ENCODE measurements at regions not wholly inside any gene's neighbourhood (a gene's known extent, or its start where the extent isn't known, plus 50 kb on each side); places are given as distances from the start of the nearest gene placed in this dataset.

DNA sequence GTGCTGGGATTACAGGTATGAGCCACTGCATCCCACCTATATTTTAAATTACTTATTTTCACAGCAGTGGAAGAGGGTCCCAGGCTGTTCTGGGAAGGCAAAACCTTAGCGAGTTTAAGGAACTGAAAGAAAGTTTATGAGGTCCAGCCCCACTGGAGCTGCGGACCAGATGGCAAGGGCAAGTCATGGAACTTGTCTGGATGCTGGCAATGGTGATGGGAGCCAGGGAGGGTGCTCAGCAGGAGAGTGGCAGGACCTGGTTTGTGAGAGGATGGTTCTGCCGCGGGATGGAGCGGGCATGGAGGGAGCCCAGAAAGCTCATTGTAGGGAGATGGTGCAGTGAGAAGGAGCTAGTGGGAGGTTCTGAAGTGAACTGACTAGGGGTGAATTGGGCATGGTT, 50.6 kb upstream of the SLC45A1 start:
- no peak for DNase-seq (ENCODE audit: low read depth in 1 of 2, low spot score in 1 of 2)

DNA sequence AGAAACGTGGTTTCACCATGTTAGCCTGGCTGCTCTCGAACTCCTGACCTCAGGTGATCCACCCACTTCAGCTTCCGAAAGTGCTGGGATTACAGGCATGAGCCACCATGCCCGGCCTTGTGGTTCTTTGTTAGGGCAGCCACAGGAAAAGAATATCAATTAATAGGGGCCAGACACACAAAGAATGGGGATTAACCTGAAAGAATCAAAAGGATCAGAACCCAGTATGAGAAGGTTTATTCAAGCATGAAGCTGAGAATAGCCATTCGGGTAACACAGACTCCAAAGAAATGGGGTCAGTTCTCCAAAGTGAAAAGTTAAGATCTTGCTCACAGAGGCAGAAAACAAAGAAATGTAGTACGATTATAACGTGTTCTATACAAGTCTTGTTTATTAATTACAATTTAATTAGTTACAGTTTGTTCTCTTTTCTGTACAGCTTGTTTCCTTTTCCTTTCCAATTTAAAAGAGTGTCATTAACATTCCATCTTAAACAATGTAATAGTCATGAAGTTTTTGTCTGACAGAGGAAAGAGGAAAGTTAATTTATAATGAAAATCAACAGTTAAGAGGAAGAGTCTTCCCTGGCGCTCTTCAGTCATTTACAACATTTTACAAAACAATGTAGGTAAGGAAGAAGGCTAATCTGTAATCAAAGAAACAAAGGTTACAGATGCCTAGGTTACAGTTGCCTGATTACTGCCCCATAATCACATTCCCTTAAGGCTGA, 51.3 kb upstream of the SLC45A1 start:
- DNase-seq (ENCODE audit: low read depth in 1 of 2, low spot score in 1 of 2), result no peak

DNA sequence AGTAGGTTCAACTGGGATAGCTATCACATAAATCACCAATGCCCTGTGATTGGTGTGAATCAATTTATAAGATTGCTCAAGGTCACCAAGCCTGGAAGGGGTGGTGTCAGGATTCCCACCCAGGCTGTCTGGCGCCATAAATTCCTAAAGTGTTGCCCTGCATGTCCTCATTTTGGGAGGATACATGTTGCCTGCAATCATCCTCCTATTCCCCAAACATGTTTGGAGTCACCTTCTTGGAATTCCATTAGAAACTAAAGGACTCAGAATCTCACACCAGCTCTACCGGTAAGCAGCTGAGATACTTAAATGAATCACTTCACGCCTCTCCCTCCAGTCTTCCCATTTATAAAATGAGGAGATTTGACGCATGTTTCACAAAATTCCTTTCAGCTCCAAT, 54.1 kb upstream of the SLC45A1 start:
- DNase-seq (ENCODE audit: low read depth in 1 of 2, low spot score in 1 of 2), result no peak

DNA sequence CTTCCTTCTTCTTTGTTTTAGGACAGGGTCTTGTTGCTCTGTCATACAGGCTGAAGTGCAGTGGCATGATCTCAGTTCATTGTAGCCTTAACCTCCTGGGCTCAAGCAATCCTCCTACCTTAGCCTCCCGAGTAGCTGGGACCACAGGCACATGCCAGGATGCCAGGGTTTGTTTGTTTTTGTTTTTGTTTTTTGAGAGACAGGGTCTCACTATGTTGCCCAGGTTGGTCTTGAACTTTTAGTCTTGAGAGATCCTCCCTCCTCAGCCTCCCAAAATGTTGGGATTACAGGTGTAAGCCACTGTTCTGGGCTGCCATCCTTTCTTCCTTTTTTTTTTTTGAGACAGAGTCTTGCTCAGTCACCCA, 56.5 kb upstream of the SLC45A1 start:
- no peak for DNase-seq (ENCODE audit: low read depth in 1 of 2, low spot score in 1 of 2)

DNA sequence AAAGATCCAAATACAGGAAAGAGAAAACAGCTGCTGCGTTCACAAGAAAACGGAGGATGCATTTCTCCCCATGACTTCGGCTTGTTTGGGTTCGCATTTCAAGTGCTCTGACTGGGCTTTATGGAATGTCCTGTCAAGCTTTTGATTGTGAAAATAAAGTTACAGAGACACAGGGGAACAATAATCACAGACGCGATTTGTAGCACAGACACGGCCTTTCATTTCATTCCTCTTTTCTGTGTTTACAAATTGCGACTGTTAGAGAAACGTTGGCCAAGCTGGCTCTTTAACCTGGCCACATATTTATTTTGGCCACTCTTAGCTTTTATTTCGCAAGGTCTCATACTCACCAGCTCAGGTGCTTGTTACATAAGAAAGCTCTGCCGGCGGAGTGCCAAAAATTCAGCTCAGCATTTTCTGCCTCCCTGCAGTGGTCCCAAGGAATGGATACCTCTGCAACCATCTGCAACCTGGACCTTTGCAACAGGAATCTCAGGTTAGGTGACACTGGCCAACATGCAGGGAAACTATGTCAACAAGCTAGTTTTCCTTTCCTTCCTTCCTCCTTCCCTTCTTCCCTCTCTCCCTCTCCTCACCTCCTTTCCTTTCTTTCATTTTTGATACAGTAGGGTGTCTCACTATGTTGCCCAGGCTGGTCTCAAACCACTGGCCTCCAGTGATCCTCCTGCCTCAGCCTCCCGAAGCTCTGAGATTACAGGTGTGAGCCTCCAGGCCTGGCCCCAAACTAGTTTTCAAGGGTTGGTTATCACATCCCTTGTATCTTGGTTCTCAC, 58.2 kb upstream of the SLC45A1 start:
- no peak for DNase-seq (ENCODE audit: low read depth in 1 of 2, low spot score in 1 of 2)

DNA sequence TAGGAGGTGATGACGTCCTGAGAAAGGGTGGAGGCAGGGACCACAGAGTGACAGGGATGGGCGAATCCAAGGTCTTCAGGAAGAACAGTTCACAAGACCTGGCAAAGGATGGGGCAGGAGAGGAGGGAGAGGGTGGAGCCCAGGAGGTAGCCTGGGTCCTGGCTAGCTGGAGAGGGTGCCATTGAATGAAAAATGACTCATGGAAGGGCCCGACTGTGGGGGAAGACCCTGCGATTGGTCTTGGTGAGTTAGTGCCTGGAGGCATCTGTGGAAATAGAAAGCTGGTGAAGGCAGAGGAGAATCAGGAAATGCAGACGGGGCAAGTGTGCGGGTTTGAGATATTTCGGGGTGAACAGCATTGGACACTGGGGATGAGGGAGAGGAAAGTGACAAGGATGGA, 60.3 kb upstream of the SLC45A1 start:
- no peak for DNase-seq (ENCODE audit: low read depth in 1 of 2, low spot score in 1 of 2)

DNA sequence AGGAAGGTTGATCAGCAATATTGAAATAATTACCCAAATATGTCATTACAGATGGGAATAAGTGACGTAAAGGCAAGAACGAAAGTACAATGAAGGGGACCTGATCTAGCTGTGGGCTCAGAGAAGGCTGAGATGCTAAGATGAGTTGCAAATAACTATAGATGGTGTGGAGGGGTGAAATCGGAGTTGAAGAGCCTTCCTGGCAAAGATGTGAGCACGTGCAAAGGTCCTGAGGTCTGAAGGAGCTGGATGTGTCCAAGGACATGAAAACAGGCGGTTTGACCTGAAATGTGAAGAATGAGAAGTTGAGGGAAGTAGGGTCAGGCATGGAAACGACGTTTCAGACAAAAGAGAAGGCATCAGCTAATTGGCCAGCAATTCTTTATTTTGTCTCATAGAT, 61.6 kb upstream of the SLC45A1 start:
- DNase-seq (ENCODE audit: low read depth in 1 of 2, low spot score in 1 of 2), result no peak

DNA sequence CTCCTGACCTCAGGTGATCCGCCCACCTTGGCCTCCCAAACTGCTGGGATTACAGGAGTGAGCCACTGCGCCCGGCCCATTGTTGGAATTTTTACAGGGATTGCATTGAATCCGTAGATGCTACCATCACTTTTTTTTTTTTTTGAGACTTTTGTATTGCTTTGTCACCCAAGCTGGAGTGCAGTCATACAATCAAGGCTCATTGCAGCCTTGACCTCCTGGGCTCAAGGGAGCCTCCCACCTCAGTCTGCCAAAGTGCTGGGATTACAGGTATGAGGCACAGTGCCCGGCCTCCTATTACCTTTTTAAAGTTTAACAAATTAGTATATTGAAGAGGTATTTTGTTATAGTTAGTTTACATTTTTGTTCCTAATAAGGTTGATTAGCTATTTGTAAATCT, 62.2 kb upstream of the SLC45A1 start:
- DNase-seq (ENCODE audit: low read depth in 1 of 2, low spot score in 1 of 2), result no peak

DNA sequence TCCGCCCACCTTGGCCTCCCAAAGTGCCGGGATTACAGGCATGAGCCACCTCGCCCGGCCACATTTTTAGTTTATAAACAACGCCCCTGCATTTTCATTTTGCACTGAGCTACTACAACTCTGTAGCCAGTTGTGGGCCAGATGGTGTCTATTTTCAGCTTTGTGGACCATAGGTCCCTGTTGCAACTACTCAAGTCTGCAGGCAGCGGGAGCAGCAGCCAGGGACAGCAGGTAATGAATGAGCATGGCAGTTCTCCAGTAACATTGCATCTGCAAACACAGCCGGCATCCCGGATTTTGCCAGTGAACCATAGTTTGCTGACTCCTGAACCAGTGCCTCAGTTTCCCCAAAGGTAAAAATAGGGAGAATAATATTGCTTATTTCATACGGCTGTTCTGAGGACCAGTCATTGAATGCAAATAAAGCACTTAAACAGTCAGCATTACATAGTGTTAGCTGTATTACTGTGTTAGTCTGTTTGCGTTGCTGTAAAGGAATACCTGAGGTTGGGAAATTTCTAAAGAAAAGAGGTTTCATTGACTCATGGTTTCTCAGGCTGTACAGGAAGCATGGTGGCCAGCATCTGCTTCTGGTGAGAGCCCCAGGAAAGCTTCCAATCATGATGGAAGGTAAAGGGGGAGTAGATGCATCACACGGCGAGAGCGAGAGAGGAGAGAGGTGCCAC, 65.5 kb upstream of the SLC45A1 start:
- DNase-seq (ENCODE audit: low read depth in 1 of 2, low spot score in 1 of 2), result no peak

DNA sequence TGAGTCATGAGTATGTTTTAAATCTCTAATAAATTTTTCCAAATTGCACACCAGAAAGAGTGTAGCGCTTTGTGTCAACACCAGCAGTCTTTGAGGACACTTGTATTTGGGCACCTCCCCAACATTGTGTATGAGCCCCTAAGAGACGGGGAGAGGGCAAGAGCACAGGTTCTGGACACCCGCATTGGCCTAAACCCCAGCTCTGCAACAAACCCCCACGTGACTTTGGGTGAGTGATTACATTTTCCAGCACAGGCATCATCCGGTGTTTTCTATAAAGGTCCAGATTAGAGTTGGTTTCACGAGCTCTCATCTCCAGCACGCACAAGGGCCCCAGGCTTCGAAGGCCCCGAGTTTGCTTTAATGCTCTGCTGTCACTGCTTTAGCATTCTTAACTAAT, 66.3 kb upstream of the SLC45A1 start:
- DNase-seq (ENCODE audit: low read depth in 1 of 2, low spot score in 1 of 2), result no peak

DNA sequence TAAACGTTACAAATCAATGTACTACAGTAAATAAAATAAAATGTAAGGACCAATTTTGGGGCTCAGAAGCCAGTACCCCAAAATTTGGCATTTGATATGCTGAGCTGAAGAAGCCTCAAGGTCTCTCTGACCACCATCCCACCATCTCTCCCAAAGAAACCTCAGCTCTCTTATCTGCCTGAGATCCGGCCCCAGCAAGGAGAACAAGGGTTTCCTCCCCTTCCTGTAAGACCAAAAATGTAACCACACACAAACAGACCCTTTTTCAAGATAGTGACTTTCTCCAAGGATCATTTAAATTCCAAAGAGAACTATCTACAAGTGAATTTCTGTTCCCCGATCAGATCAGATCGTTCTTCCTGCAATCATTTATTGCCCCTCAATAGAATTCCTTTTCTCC, 68.1 kb upstream of the SLC45A1 start:
- no peak for DNase-seq (ENCODE audit: low read depth in 1 of 2, low spot score in 1 of 2)

DNA sequence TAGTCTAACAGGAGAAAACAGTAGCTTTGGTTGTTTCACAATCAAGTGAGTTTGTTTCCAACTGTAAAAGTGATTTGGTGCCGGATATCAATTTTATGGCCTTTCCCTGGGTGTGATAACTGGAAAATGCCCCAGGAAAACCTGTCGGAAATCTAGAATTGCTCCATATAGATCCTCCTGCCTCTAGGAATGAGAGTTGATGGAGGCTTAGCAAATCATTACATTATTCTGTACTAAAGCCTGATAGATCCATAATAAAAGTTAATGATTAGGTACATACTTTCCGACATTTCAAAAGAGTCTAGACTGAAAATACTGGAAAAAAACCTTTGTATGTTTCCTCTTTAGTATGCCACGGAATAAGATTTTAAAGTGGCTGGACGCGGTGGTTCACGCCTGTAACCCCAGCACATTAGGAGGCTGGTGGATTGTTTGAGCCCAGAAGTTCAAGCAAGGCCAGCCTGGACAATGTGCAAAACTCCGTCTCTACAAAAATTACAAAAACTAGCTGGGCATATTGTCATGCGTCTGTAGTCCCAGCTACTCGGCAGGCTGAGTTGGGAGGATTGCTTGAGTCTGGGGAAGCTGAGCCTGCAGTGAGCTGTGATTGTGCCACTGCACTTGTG, 70.0 kb upstream of the SLC45A1 start:
- DNase-seq (ENCODE audit: low read depth in 1 of 2, low spot score in 1 of 2), result no peak

DNA sequence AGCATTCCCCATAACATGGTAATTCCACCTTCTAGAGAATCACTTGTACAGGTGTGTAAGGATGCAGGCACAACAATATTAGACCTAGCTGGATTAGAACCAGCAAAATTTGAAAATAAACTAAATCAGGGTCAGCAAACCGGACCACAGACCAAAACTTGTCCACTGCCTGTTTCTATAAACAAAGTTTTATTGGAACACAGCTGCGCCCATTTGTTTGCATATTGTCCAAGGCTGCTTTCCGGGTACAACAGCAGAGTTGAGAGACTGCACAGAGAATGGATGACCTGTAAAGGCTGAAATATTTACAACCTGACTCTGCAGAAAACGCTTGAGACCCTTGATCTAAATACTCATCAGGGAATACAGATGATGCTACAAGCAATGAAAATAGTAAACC, 73.6 kb upstream of the SLC45A1 start:
- DNase-seq (ENCODE audit: low read depth in 1 of 2, low spot score in 1 of 2), result no peak

DNA sequence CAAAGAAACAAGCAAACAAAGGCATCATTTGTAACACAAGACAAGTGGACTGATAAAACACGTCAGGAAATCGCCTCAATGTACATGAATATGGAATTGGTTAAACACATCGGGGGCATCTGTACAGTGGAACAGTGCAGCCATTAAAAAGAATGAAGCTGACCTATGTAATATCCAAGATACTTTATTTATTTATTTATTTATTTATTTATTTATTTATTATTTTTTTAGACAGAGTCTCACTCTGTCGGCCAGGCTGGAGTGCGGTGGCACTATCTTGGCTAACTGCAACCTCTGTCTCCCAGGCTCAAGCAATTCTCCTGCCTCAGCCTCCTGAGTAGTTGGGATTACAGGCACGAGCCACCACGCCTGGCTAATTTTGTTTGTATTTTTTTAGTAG, 75.4 kb upstream of the SLC45A1 start:
- DNase-seq (ENCODE audit: low read depth in 1 of 2, low spot score in 1 of 2), result no peak

DNA sequence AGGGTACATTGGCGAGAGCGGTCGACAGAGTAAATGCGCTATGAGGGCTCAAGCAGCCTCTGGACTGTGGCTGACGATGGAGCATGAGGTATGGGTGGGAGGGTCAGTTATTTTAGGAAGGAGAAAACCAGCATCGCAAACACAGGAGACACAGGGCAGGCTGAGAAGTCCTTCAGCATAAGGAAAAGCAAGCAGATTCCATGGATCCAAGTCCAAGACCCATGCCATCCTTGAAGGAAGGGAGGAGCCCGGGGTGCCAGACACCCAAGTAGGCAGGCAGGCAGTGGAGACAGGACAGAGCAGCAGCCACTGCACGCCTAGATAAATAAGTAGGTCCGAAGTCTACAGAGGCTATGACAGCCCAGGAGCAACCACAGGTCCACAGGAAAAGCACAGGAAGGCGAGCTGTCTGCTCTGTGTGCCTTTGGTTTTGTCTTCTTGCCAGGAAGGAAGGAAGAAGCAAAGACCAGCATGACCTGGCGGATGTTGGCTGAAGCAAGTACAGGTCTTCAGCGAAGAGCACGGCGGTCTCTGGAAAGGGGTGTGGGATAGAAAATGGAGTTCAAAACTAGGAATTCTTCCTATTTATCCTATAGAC, 76.4 kb upstream of the SLC45A1 start:
- no peak for DNase-seq (ENCODE audit: low read depth in 1 of 2, low spot score in 1 of 2)

DNA sequence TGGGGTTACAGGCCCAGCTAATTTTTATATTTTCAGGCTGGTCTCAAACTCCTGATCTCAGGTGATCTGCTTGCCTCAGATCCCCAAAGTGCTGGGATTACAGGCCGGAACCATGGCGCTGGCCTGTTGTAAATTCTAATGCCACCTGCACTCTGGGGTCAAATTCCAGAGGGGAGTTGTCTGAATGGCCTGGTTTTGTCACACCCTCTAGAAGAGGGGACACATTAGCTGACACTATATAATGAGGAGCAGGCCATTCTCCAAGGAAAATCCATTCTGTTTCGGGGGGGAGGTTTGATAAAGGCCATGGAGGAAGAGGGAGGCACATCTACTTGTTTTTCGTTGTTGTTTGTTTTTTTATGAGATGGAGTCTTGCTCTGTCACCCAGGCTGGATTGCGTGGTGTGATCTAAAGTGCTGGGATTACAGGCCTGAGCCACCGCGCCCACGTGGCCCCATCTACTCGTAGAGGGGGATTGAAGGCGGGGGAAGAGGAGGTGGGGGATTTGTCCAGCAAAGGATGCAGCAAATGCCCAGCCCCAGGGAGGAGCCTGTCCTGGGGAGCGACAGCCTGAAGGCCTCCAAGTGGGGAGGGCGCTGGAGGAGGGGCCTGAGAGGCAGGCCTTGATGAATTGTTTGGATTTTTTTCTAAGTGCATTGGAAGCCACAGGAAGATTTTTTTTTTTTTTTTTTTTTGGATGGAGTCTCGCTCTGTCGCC, 78.4 kb upstream of the SLC45A1 start:
- no peak for DNase-seq (ENCODE audit: low read depth in 1 of 2, low spot score in 1 of 2)

DNA sequence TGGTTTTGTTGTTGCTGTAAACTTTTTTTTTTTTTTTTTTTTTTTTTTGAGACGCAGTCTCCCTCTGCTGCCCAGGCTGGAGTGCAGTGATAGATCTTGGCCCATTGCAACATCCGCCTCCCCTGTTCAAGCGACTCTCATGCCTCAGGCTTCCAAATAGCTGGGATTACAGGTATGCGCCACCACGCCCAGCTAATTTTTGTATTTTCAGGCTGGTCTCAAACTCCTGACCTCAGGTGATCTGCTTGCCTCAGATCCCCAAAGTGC, 78.9 kb upstream of the SLC45A1 start:
- no peak for DNase-seq (ENCODE audit: low read depth in 1 of 2, low spot score in 1 of 2)

DNA sequence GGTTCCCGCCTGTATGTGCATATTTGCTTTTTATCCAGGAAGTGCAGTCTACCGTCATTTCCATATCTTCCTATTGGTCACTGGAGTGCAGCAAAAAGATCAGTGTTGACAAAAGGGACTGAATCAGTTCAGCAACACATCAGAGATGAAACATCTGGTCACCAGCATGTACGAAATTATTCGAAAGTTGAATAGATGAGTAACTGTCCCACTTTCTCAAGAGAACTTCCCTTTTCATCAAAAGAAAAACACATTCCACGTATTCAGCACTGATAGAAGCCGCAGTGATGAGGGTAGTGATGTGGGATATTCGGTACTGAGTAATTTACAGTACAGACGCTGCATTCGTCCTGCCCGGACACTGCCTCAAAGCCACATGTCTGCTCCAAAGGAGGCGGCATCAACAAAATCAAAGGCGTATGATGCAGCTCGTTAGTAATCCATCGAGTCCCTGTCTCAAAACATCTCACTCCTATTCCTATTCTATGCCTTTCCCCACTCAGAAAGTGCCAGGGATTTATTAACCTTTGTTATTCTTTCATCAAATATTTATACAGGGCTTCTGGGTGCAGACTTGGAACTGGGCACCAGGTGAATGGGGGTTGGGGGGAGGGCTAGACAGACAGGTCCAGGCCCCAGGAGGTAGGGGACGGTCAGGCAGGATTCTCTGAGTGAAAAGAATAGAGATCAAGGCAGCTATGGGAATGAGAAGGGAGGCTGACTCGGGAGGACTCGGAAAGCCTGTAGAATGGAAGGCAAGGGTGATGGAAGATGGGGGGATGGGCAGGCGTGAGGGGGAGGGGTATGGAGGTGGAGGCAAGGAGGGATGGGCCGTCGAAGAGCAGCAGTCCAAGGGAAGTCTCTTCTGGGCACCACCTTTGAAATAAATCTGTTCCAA, 79.5 kb upstream of the SLC45A1 start:
- DNase-seq (ENCODE audit: low read depth in 1 of 2, low spot score in 1 of 2), result no peak

DNA sequence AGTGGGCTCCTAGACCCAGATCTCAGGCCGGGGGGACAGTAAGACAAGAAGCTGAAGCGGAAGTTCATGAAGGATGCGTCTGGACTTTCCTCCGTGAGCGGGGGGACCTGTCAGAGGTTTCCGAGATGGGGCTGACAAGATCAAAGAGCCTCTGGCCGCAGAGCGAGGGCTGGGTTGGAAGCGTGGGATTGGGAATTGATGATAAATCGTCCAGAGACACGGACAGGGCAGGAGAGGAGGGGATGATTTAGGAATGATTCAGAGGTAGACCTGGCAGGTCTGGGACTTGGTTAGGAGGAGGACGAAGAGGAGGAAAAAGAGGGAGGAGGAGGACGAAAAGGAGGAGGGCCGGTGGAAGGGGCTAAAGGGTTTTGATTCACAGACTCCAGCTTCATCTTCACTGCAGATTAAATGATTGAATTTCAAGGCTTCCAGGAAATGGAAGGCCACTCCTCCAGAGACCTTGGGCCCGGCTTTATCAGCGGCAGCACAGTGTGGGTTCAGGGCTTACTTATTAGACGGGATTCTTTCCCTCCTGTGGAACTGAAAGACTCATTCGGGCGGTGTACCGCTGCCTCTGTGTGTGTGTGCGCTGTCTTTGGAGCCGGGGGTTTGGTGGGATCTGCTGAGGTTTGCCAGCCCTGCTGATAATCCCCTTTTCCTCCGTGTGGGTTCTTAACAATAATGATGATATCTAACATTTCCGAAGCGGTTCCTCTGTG, 85.7 kb upstream of the SLC45A1 start:
- no peak for DNase-seq (ENCODE audit: low read depth in 1 of 2, low spot score in 1 of 2)

DNA sequence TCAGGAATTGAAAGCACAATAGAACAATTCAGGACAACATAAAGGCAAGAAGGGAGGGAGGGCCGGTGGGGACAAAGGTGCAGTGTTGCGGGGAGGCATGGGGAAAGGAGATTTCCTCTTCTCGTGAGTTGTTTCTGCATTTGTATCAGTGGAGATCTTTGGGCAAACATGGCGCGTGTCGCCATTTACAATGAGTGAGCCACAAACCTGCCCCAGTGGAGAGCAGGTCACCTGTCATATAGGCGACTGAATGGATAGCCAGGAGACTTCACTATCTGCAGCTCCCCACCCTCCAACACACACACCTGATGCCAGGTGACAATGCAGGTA, 87.7 kb upstream of the SLC45A1 start:
- DNase-seq (ENCODE audit: low read depth in 1 of 2, low spot score in 1 of 2), result no peak
